HG02571 (cell line): ENCODE measurements at regions not wholly inside any gene's neighbourhood (a gene's known extent, or its start where the extent isn't known, plus 50 kb on each side); places are given as distances from the start of the nearest gene placed in this dataset.
A peak's percentile ranks its signal among the peaks of the same experiment; 100 is the strongest.
"Not testable (repeated sequence)": the region's sequence is repeated elsewhere in the genome, so short reads cannot be mapped to it uniquely, and the experiment has no call there.

ENCODE experiments used
- ATAC-seq: cut with Tn5 transposase; IDR thresholded peaks from one replicate; pipeline ENCODE4 v1.9.1; 2021; ENCODE audit warnings: mild to moderate bottlenecking, moderate library complexity; ENCODE audit not compliant: unreplicated experiment

DNA sequence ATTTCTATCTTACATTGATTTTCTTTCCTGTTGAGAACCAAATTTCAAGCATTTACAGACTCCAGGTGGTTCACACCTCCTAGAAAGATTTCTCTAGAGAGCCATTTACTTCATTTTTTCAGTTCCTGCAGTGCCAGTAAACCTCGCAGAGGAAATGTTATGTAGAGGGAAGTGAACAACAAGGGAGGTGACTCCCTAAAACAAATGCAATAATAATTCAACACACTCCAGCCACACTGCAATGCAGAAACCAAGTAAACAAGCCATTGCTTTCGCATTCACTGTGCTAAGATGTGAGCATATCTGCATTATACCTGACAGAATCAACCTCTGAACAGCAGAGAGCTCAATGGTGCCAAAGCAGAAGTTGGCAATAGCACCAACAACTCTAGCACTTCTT, 215.1 kb downstream of the RBM26 start:
- ATAC-seq, result peak; percentile 24

DNA sequence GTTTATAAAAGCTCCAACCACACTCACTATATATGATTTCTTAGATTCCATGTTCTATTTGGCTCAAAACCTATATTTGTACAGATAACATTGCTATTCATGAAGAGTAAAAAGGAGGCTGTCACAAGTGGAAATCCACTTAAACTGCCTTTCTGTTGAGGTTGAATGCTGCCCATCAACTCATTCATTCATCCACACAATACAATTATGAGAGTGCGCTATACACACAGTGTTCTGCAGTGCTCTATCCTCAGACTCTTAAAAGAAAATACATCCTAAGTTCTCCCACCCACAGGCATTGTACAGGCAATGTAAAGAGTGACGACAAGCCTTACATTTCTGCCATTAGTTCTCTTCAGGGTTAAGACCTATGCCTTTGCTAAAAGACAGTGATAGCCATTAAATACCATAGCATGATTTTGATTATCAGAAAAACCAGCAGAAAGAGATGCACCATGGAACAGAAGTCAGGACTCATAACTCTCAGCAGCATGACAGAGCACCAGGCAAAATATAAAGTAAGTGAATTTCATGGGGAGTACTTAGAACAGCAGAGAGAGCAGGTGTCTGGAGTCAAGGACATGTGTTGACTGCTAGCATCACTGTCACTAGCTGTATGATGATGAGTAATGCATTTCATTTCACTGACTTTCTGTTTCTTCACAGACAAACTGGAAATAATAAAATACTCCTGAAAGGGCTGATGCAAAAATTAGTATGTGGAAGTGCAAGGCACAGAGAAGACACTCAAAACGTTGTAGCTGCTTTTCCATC, 218.0 kb downstream of the RBM26 start:
- peak; percentile 41 for ATAC-seq

- ATAC-seq, result no peak
Observed at GRCh38 chr13:79185580-79185979, 220.5 kb downstream of the RBM26 start.

DNA sequence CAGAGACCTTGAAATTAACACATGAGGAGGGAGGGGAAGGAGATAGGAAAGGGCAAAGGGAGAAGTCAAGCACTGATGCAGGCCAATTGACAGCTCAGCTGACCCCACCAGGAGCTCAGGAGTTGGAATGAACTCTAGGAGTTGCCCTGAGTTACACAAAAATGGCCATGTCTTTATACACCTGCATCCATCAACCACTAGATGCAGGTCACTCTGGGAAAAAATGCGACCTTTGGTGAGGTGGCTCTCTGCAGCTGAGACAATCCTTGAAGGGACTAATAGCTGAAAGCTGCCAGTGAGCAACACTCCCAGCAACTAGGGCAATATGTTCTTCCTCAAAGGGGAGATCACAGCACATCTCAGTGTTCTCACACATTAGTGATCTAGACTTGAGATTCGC, 222.8 kb downstream of the RBM26 start:
- ATAC-seq, result no peak

DNA sequence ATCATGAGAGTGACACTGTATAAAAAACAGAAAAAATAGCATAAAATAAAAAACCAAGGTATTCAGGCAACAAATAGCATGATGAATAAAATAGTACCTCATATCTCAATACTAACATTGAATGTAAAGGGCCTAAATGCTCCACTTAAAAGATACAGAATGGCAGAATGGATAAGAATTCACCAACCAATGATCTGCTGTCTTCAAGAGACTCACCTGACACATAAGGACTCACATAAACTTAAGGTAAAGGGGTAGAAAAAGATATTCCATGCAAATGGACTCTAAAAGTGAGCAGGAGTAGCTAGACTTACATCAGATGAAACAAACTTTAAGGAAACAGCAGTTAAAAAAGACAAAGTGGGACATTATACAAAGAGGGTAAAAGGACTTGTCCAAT, 232.4 kb downstream of the RBM26 start:
- not testable (repeated sequence) for ATAC-seq

DNA sequence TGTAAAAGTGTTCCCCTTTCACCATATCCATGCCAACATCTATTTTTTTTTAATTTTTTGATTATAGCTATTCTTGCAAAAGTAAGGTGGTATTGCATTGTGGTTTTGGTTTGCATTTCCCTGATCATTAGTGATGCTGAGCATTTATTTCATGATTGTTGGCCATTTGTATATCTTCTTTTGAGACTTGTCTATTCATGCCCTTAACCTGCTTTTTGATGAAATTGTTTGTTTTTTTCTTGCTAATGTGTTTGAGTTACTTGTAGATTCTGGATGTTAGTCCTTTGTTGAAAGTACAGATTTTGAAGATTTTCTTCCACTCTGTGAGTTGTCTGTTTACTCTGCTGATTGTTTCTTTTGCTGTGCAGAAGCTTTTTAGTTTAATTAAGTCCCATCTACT, 233.1 kb downstream of the RBM26 start:
- ATAC-seq, result not testable (repeated sequence)

DNA sequence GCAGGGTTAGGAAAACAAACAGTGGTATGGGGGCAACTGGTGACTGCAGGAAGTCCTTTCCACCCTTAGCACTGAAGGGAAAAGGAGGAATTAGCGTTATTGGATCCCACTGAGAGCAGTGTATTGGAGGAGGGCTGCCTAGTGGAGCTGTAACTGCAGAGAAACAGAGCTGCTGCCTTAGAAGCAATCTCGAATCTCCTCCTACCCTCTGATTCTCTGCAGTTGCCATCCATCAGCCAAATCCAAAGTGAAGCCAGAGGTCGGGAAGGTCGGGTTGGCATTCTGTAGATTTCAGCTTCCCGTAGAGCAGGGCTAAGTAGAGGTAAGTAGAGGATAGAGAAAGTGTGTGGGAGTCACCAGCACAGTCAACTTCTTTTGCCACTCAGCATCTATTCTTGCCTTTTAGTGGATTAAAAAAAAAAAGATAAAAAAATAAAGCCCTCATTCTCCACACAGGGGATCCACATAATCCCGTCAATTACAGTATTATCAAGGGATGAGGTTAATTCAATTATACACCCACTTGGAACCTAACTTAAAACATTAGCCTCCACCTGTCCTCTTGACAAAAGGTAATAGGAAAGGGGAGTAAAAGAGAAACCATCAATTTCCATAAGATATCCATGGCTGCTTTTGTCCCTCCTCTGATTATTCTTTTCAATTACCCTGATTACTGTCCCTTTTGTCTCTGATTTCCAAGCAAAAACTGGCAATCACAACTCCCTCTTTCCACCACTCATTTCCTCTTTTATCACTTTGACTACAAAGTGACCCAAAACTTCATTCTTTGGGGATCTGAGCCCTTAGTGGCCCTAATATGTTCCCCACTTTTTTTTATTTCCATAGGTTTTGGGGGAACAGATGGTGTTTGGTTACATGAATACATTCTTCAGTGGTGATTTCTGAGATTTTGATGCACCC, 234.7 kb downstream of the RBM26 start:
- no peak for ATAC-seq

DNA sequence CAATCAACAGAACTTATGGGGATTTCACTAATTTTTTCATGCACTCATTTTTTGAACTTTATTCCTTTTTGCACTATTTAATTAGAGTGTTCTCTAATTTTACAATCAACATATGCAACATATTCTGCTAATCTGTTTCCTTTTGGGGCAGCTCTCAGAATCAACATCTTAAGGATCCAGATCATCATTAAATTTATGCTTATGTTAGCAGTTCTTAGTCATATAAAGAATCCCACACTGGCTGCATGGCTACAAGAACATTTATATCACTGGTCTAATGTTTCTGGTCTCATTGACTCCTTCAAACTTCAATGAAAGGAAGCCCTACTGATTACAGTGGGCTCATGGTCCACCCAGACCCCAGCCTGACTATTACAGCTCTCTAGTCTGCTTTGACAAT, 245.2 kb downstream of the RBM26 start:
- ATAC-seq, result no peak

DNA sequence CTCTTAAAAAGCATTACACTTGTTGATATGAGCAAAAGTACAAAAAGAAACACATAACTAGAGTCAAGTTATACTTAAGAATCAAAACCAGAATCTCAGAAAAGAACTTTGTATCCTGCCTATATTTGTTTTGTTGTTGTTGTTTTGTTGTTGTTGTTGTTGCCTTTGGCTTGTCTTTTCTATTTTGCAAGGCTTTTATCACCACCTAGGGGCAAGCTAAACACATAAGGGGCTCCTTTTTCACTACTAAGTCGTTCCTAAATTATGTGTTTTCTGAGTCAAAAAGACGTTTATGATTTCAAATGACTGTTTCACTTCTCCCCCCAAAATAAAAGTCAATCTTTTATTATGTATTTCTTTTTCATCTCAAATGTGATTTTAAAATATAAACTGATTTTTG, 250.2 kb downstream of the RBM26 start:
- ATAC-seq, result no peak

DNA sequence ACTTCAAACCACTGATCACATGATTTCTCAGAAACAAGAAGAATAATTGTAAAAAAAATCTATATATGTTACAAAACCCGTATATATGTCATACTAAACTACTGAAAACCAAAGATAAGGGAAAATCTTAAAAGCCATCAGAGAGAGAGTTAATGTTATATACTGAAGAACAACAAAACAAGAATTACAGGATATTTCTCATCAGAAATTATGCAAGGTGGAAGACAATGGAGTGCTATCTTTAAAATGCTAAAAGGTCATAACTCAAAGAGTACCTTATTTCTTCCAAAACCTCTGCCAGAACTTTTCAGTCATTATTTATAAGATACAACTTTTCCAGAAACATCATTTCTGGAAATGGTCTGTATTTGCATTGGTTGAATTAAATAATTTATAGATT, 256.8 kb downstream of the RBM26 start:
- no peak for ATAC-seq

GRCh38 chr13:79141082-79141481, 265.0 kb downstream of the RBM26 start:
- ATAC-seq, result no peak

DNA sequence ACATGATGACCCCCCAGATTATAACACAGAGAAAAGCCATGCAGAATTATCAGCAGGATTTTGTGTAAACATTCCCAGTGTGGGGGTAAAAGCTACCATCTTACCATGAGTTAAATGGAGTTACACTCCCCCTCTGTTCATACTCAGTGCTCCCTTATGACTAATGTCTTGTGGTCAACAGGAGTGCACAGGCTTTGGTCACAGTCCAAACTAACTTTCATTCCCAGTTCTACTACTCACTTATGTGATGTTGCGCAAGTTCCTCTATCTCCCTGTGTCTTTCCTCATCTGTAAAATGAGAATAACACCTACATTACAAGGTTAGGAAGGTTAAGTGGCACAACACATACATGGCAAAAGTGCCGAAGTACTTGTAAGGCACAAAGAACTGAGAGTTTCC, 277.9 kb downstream of the RBM26 start:
- no peak for ATAC-seq

DNA sequence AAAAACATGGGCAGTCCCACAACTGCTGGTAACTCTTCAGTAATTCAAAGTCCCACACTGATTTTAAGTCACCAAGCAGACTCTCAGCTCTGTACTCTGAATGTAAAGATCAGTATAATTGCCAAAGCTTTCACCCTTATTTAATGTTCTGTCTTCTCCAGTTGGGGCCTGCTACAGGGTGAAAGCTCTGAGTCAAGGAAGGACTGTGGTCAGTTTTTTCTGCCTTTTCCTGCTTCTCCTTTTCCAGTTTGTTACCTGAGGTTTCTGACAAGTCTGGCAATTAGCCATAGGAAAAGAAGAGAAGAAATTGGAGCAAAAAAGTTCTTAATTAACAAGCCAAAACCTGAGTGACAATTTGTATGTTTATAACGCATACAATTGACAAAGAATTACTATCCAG, 279.3 kb downstream of the RBM26 start:
- ATAC-seq, result no peak

DNA sequence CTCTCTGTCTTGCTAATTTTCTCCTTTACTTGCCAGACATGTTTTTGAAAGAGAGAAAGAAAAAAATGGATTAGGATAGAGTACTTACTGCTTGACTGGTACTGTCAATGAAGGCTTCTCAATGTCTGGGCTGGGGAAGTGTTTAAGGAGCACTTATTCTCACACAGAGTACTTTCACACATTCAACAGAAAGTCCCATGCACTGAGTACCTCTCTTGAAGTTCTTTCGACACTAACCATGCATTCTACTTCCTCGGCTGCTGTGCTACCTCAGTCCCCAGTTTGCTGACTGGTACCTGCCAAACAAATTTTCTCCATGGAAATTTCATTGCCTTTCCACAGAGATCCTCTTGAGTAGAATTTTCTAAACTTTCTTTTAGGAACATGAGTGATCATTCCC, 281.9 kb downstream of the RBM26 start:
- no peak for ATAC-seq

- no peak for ATAC-seq
Observed at GRCh38 chr13:79121286-79121685, 284.8 kb downstream of the RBM26 start.

DNA sequence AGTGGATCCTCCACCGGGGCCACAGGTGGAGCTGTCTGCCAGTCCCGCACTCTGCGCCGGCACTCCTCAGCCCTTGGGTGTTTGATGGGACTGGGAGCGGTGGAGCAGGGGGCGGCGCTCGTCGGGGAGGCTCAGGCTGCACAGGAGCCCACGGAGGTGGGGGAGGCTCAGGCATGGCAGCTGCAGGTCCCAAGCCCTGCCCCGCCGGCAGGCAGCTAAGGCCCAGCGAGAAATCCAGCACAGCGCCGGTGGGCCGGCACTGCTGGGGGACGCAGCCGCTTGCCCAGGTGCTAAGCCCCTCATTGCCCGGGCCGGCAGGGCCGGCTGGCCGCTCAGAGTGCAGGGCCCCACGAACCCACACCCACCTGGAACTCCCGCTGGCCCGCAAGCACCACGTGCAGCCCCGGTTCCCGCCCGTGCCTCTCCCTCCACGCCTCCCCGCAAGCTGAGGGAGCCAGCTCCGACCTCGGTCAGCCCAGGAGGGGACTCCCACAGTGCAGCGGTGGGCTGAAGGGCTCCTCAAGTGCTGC, 286.4 kb downstream of the RBM26 start:
- ATAC-seq, result no peak

DNA sequence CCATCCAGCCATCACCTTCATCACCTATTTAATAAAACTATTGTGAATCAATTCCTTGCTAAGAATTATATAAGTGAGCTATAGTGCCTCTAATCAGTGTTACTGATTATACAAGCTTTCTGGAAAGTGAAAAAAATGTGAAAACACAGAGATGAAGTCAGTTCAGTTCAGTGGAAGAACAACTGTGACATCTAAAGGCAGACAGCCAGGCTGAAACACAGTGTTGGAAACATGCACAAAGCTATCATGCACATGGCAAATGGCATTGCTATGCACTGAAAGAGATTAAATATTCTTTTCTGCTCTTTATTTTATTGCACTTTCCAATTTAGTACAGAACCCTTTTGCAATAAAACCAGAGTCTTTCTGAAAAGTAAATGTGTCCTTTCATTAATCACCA, 294.0 kb downstream of the RBM26 start:
- ATAC-seq, result no peak

- ATAC-seq, result peak; percentile 89
Observed at GRCh38 chr13:79108914-79109643, 297.0 kb downstream of the RBM26 start.

- ATAC-seq, result no peak
Observed at GRCh38 chr13:79098596-79098995, 307.5 kb downstream of the RBM26 start.

DNA sequence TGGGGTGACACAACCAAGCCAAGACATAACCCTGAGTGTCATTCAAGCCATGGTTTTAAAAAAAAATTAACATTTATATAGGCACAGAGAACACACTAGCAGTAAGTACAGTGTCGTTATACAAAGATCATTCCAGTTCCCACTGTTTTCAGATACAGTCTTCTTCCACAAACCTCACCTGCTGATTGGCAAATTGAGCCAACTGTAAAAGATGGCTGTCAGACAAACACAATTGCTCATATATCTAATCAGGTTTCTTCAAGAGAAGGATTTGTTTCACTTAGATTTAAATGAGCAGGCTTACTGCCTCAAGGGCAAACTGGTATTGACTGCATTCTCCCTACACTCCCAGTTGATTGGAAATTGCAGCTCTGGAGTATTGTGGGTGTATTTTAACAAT, 308.9 kb downstream of the RBM26 start:
- no peak for ATAC-seq

- no peak for ATAC-seq
Observed at GRCh38 chr13:79096099-79096498, 310.0 kb downstream of the RBM26 start.
